Heart left ventricle (tissue), 13 donors: ENCODE measurements at regions not wholly inside any gene's neighbourhood (a gene's known extent, or its start where the extent isn't known, plus 50 kb on each side); places are given as distances from the start of the nearest gene placed in this dataset.

ENCODE experiments used
- CTCF ChIP-seq, 12 donors: fragments of 200-600 bp; sonication (generic) in 4 of 12; IDR thresholded peaks; one replicate each; pipeline versions ENCODE4 v1.5.0 to v1.8.0; 2018 to 2022; ENCODE audit warnings: antibody characterized with exemption in 12 of 12, mild to moderate bottlenecking in 5 of 12
- POLR2A ChIP-seq, 2 donors: fragments of 450-650 bp; IDR thresholded peaks; one replicate each; pipeline ENCODE4 v1.6.1; 2017; ENCODE audit warnings: antibody characterized with exemption in 2 of 2, mild to moderate bottlenecking in 2 of 2, moderate library complexity in 2 of 2
- donor health status: ischemic (EF 13 %, LVEDD 7.1; RV severe dilation, severe dysfunction).
- donor health status: DM: no; HTN: yes; CAD: no.
- donor health status: DM: no; HTN: no; CAD: no.
- donor health status: ischemic (EF 25% LVEDD 6.9; RV normal size, moderate dysfunction).
- donor health status: ischemic (EF 25% LVEDD 5.7; RV mildly dilated, moderate dysfunction).
- donor health status: ischemic (EF 35%, LVEDD 5.7; RV mildly dilated, moderate dysfunction).
- donor health status: nonischemic (EF 11% LVEDD 7.7; RV severe dilation, severe dysfunction).
- donor health status: DM: yes; HTN: yes; CAD: no.
- donor health status: PGD.
- donor health status: ischemic (EF 29% LVEDD 5.4; RV normal size, mild dysfunction).
- donor health status: nonischemic (EF 23%, LVEDD 6.1; RV moderate dilation, normal function).

GRCh38 chr10:78533776-78534175 lies 500.1 kb downstream of the RPS24 start:
- no peak for TF ChIP-seq CTCF (IDR thresholded peaks at IDR 0.05)
- no peak for TF ChIP-seq POLR2A (IDR thresholded peaks at IDR 0.05)
